ENCODE measurements at regions not wholly inside any gene's neighbourhood (a gene's known extent, or its start where the extent isn't known, plus 50 kb on each side); places are given as distances from the start of the nearest gene placed in this dataset.
"Not testable (repeated sequence)": the region's sequence is repeated elsewhere in the genome, so short reads cannot be mapped to it uniquely, and the experiment has no call there.

DNA sequence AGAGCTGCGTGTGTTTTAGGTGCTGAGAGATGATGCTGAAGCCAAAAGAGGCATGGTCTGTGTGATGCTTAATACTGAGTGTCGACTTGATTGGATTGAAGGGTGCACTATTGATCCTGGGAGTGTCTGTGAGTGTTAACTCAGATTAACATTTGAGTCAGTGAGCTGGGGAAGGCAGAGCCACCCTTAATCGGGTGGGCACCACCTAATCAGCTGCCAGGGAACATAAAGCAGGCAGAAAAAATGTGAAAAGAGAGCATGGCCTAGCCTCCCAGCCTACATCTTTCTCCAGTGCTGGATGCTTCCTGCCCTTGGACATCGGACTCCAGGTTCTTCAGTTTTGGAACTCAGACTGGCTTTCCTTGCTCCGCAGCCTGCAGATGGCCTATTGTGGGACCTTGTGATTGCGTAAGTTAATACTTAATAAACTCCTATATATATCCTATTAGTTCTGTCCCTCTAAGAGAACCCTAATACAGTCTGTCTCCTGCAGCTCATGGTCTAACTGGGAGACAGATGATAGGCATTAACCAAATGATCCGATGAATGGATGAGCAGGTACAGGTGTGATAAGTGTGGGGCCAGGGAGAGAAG is 91.6 kb downstream of the TFAP2C start:
- in situ Hi-C loops (cut with HindIII; ENCODE audit: low pct_ligation_motif_present, low pct_unique_long_range_greater_than_20kb, low sequenced_read_pairs): no loop called here
- no peak for DNase-seq

DNA sequence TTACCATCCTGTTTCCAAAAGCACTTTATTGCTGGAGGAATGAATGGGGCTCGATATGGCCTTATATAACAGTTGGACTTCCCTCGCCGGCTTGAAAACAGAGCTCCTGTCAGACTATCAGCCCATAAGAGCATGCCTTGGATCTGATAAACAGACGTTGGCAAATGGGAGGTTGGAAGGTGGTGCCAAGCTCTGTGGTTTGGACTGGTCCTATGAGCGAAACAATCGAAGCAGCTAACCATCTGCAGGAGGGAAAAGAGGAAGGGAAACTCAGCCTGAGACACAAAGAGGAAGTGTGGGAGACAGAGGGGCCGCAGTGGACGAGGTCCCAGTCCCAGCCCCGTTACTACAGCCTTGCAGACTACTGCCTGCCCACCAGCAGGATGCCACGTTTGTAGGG is 92.9 kb downstream of the TFAP2C start:
- in situ Hi-C loops (cut with HindIII; ENCODE audit: low pct_ligation_motif_present, low pct_unique_long_range_greater_than_20kb, low sequenced_read_pairs): no loop called here
- no peak for DNase-seq

DNA sequence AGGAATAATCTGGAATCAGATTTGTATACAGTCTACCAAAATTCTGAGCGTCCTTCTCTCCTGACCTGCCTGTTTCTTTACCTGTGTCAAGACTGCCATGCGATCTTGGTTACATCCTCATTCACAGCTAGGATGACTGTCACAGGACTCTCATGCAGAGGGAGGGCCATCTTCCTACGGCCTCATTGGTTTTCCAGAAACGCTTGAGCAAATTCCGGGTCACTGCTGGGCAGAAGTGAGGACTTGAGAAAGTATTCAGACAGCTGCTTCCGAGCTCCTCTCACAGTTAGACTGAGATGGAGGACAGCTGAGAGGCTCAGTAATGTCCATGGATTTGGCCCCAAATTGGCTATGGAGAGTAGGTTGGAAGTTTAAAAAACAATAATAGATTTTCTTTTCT is 94.2 kb downstream of the TFAP2C start:
- DNase-seq: no peak
- in situ Hi-C loops (cut with HindIII; ENCODE audit: low pct_ligation_motif_present, low pct_unique_long_range_greater_than_20kb, low sequenced_read_pairs): no loop called here

DNA sequence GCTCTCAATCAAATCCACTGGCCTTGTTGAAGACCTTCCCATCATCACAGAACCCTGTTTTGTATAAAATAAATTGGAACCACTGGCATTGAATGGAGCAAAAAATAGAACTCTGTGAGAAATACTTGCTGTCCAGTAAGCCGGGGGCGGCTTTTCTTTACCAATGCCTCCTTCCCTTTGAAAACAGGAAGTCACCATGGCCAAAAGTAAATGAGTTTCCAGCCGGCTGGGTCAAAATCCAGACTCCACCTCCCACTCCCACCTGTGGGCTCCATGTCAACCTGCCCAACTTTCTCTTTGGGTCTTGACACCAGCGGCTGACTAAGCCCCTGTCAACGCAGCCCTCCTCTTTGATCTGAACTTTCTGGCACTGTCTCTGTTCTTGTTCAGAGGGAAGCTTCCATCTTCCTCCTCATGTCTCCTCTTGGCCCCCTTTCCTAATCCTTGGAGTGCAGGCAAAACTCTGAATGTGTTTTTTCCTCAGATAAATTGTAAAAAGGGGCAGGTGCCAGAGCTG is 95.2 kb downstream of the TFAP2C start:
- no peak for DNase-seq

DNA sequence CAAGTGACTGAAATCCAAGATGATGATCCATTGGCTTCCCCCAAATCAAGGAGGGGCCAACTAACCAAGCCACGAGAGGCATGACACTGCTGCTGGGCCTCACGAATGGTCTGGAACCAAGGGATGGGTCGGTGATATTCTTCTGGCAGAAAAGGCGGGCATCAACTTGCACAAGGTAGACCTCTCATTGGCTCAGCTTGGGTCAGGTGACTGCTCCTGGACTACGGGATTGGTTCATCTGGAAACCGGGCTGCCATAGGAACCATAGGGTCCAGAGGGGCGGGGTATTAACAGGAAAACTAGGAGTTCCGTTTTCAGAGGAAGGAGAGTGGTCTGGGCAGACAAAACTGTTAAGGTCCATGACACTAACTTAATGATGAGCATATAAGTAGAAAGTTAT is 100.9 kb downstream of the TFAP2C start:
- in situ Hi-C loops (cut with HindIII; ENCODE audit: low pct_ligation_motif_present, low pct_unique_long_range_greater_than_20kb, low sequenced_read_pairs): no loop called here
- no peak for DNase-seq

More for the DNA sequence above, 95.2 kb downstream of the TFAP2C start:
- in situ Hi-C loops (cut with HindIII; ENCODE audit: low pct_ligation_motif_present, low pct_unique_long_range_greater_than_20kb, low sequenced_read_pairs): no loop called here

DNA sequence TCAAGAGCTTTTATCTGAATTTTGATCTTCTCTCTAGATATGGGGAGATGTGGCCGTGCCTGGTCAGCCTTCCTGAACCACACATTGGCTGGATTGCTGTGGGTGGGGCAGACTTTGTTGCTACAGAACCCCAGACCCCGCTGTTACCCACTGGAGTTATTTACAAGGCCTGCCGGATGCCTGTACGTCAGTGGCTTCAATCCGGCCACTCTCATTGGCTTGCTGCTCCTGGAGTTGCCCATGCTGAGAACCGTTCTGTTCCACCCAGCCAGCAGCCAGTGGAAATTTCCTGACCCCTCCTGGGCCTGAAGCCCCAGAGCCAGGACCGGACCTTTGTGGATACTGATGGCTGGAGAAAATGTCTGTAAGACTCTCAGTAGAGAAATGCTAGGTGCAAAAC is 101.9 kb downstream of the TFAP2C start:
- no peak for DNase-seq
- in situ Hi-C loops (cut with HindIII; ENCODE audit: low pct_ligation_motif_present, low pct_unique_long_range_greater_than_20kb, low sequenced_read_pairs): no loop called here

- DNase-seq: no peak
- in situ Hi-C loops (cut with HindIII; ENCODE audit: low pct_ligation_motif_present, low pct_unique_long_range_greater_than_20kb, low sequenced_read_pairs): no loop called here
Observed at GRCh38 chr20:56731476-56731875, 102.4 kb downstream of the TFAP2C start.

DNA sequence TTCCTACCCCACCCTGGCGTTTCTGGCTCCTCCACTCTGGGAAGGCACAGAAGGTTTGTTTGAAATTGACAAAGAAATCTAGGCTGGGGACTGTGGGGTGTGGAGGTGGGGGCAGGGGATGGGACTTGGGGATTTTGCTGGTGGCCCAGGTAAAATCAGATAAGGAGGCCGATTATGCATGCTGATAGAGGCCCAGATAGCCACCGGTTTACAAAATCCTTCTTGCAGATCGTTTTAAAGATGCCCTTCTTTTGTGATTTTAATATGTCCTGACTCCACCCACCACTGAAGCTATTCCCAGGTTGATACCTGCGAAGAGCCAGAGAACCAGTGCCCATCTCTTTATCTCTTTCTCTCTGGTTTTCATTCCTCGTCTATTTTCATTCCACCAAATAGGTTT is 104.9 kb downstream of the TFAP2C start:
- DNase-seq: no peak
- in situ Hi-C loops (cut with HindIII; ENCODE audit: low pct_ligation_motif_present, low pct_unique_long_range_greater_than_20kb, low sequenced_read_pairs): no loop called here

- DNase-seq: no peak
- in situ Hi-C loops (cut with HindIII; ENCODE audit: low pct_ligation_motif_present, low pct_unique_long_range_greater_than_20kb, low sequenced_read_pairs): no loop called here
Observed at GRCh38 chr20:56735084-56735642, 106.1 kb downstream of the TFAP2C start.

- DNase-seq: no peak
- in situ Hi-C loops (cut with HindIII; ENCODE audit: low pct_ligation_motif_present, low pct_unique_long_range_greater_than_20kb, low sequenced_read_pairs): no loop called here
Observed at GRCh38 chr20:56736285-56736857, 107.3 kb downstream of the TFAP2C start.

DNA sequence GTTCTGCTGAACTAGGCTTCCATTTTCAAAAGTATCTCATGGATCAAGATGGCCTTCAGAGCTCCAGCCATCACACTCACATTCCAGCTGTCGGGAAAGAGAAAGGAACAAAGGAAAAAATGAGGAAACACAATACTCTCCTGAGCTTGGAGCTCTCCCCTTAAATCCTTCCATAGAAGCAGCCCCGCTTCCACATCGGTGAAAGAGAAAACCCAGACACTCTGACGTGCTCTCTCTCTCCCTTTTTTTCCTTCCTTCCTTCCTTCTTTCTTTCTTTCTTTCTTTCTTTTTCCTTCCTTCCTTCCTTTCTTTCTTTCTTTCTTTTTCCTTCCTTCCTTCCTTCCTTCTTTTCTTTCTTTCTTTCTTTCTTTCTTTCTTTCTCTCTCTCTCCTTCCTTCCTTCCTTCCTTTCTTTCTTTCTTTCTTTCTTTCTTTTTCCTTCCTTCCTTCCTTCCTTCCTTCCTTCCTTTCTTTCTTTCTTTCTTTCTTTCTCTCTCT is 115.3 kb downstream of the TFAP2C start:
- DNase-seq; in situ Hi-C loops (cut with HindIII; ENCODE audit: low pct_ligation_motif_present, low pct_unique_long_range_greater_than_20kb, low sequenced_read_pairs): not testable (repeated sequence)

DNA sequence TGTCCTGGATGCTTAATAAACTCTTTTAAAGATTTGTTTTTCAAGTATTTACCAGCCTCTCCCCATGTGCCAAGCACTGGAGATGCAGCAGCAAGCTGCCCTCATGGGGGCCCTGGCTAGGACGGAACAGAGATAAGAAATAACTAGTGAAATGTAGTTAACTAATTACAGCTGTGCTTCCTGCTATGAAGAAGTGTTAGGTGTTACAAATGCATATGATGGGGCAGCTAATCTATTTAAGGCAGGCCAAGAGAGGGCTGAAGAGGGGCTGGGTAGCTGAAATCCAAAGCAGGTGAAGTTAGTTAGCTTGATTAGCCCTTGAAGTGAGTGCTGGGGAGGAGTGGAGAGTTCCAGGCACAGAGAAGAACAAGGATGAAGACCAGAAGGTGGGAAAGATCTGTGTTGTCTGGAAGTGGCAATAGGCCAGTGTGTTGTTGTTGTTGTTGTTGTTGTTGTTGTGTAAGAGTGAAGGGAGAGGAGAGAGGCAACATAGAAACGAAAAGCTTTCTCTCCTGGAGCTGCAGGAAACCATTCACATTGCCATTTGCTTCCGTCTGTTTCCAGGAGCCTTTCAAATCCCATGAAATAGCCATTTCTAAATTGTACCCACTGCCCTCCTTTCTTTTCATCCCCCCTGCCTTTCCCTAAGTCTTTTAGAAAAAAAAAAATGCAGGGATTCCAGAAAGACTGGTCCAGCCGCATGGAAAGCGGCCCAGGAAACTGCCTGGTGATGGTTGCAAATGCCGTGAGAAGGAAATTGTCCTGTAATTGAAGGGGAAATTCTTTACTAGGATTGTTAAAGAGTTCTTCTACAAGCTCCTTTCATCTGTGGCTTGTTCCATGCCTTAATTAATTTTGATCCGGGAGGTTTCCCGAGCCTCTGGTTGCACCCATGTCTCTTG is 119.6 kb downstream of the TFAP2C start:
- in situ Hi-C loops (cut with HindIII; ENCODE audit: low pct_ligation_motif_present, low pct_unique_long_range_greater_than_20kb, low sequenced_read_pairs): no loop called here
- no peak for DNase-seq

- in situ Hi-C loops (cut with HindIII; ENCODE audit: low pct_ligation_motif_present, low pct_unique_long_range_greater_than_20kb, low sequenced_read_pairs): no loop called here
- DNase-seq: no peak
Observed at GRCh38 chr20:56750430-56750829, 121.3 kb downstream of the TFAP2C start.

GRCh38 chr20:56752274-56752673 is 123.2 kb downstream of the TFAP2C start:
- no peak for DNase-seq

GRCh38 chr20:56755201-56755600 is 126.1 kb downstream of the TFAP2C start:
- DNase-seq: no peak
- in situ Hi-C loops (cut with HindIII; ENCODE audit: low pct_ligation_motif_present, low pct_unique_long_range_greater_than_20kb, low sequenced_read_pairs): no loop called here

More at GRCh38 chr20:56752274-56752673, 123.2 kb downstream of the TFAP2C start:
- in situ Hi-C loops (cut with HindIII; ENCODE audit: low pct_ligation_motif_present, low pct_unique_long_range_greater_than_20kb, low sequenced_read_pairs): no loop called here

DNA sequence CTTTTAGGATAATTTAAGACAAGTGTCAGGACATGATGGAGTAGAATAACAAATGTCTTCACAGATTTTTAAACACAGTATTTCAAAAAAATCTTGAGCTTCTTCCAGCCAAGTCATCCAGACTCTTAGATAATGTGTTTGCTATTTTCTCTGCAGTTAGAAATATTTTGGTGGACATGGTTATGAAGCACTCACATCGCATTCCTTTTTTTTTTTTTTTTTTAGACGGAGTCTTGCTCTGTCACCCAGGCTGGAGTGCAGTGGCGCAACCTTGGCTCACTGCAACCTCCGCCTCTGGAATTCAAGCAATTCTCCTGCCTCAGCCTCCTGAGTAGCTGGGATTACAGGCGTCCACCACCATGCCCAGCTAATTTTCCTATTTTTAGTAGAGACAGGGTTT is 127.6 kb downstream of the TFAP2C start:
- in situ Hi-C loops (cut with HindIII; ENCODE audit: low pct_ligation_motif_present, low pct_unique_long_range_greater_than_20kb, low sequenced_read_pairs); DNase-seq: not testable (repeated sequence)

- in situ Hi-C loops (cut with HindIII; ENCODE audit: low pct_ligation_motif_present, low pct_unique_long_range_greater_than_20kb, low sequenced_read_pairs): no loop called here
Observed at GRCh38 chr20:56758706-56759105, 129.6 kb downstream of the TFAP2C start.

GRCh38 chr20:56759741-56760278 is 130.7 kb downstream of the TFAP2C start:
- no peak for DNase-seq
- in situ Hi-C loops (cut with HindIII; ENCODE audit: low pct_ligation_motif_present, low pct_unique_long_range_greater_than_20kb, low sequenced_read_pairs): no loop called here

More at GRCh38 chr20:56758706-56759105, 129.6 kb downstream of the TFAP2C start:
- no peak for DNase-seq

- in situ Hi-C loops (cut with HindIII; ENCODE audit: low pct_ligation_motif_present, low pct_unique_long_range_greater_than_20kb, low sequenced_read_pairs): no loop called here
- DNase-seq: no peak
Observed at GRCh38 chr20:56760610-56761009, 131.5 kb downstream of the TFAP2C start.
